ENCODE measurements at regions not wholly inside any gene's neighbourhood (a gene's known extent, or its start where the extent isn't known, plus 50 kb on each side); places are given as distances from the start of the nearest gene placed in this dataset.

- CTCF ChIA-PET: no interaction called here
- H3K18ac ChIP-seq (ENCODE audit: low read depth, low read length): no peak overlapping the region
- in situ Hi-C loops (cut with MboI; ENCODE audit: low sequenced_read_pairs): no loop called here
- no peaks in the 10 kb centered on the region for H4K20me1 ChIP-seq (ENCODE audit: insufficient read depth, low read length)
- no peak overlapping the region for H4K91ac ChIP-seq (ENCODE audit: insufficient read depth, low read depth, low read length)
- no peak overlapping the region for H3K4me3 ChIP-seq (ENCODE audit: insufficient read depth, low read depth, low read length)
- no peaks in the 10 kb centered on the region for H3K27me3 ChIP-seq (ENCODE audit: control insufficient read depth, insufficient read depth, low read length)
- TF ChIP-seq MXI1 (IDR thresholded peaks at IDR 0.05; ENCODE audit: borderline replicate concordance, low read depth, low read length) (no peak), MAFK (IDR thresholded peaks at IDR 0.05; ENCODE audit: low read depth, low read length) (no peak), CTCF (conservative IDR thresholded peaks at IDR 0.05; ENCODE audit: low read depth, low read length) (no peak), POLR2A (IDR thresholded peaks at IDR 0.05; ENCODE audit: low read depth, low read length) (no peak), MAZ (IDR thresholded peaks at IDR 0.05; ENCODE audit: borderline replicate concordance, low read depth, low read length) (no peak), FOS (IDR thresholded peaks at IDR 0.05; ENCODE audit: low read depth, low read length) (no peak), USF2 (IDR thresholded peaks at IDR 0.05; ENCODE audit: low read depth, low read length) (no peak), CEBPB (IDR thresholded peaks at IDR 0.05; ENCODE audit: low read depth, low read length) (no peak), CHD1 (IDR thresholded peaks at IDR 0.05; ENCODE audit: low read depth, low read length) (no peak)
- POLR2A ChIA-PET (ENCODE audit: unreplicated experiment): no interaction called here
- H2AFZ ChIP-seq (replicated peaks; ENCODE audit: low read length, poor library complexity): no peak overlapping the region
- intact Hi-C loops (cut with micrococcal nuclease): no loop called here
- no peak overlapping the region for H4K8ac ChIP-seq (ENCODE audit: low read depth in 2 of 2, low read length in 2 of 2)
- H2BK15ac ChIP-seq (ENCODE audit: low read depth, low read length): no peak overlapping the region
- no peak for ATAC-seq (ENCODE audit: low read depth)
- H3K27ac ChIP-seq (ENCODE audit: insufficient read depth, low read length): no peak overlapping the region
- WGBS, 2 experiments (ENCODE audit: extremely low coverage in 2 of 2, insufficient read length in 1 of 2): 40% methylated on average over 1 of the region's 1 CpG; no CpG with 5 or more reads in 1 of the 2 experiments
- H3K79me1 ChIP-seq (ENCODE audit: low read depth in 1 of 2, low read length in 2 of 2): no peaks in the 10 kb centered on the region
- no peak overlapping the region for H3K4ac ChIP-seq (ENCODE audit: low read depth, low read length)
- H3K14ac ChIP-seq (replicated peaks; ENCODE audit: low read depth, low read length): no peak overlapping the region
- DNase-seq: no peak
- H2BK120ac ChIP-seq (ENCODE audit: low read depth, low read length): no peak overlapping the region
- dilution Hi-C loops (cut with HindIII; ENCODE audit: low sequenced_read_pairs, unreplicated experiment): no loop called here
- no peak overlapping the region for H2BK20ac ChIP-seq (ENCODE audit: low read depth, low read length)
- no peak overlapping the region for H2AK5ac ChIP-seq (ENCODE audit: low read depth, low read length)
- no peaks in the 10 kb centered on the region for H3K4me1 ChIP-seq (ENCODE audit: control insufficient read depth, insufficient read depth, low read length)
- H3K23ac ChIP-seq (ENCODE audit: low read depth, low read length): no peak overlapping the region
- H3K9me3 ChIP-seq (ENCODE audit: control insufficient read depth, insufficient read depth, low read length): no peaks in the 10 kb centered on the region
- H3K4me2 ChIP-seq (ENCODE audit: low read depth, low read length): no peak overlapping the region
- H3K9ac ChIP-seq (ENCODE audit: low read depth, low read length): no peak overlapping the region
- no peaks in the 10 kb centered on the region for H3K36me3 ChIP-seq (ENCODE audit: control insufficient read depth, insufficient read depth, low read length)
- H2BK5ac ChIP-seq (ENCODE audit: low read depth, low read length, poor library complexity, severe bottlenecking): no peak overlapping the region
- H4K5ac ChIP-seq (ENCODE audit: low read depth, low read length): no peak overlapping the region
- no peak overlapping the region for H3K56ac ChIP-seq (ENCODE audit: extremely low read depth, insufficient read depth, low read length)
- H3K9me1 ChIP-seq (ENCODE audit: insufficient read depth, low read length): no peaks in the 10 kb centered on the region
- BruUV-seq (replicated peaks): no TSS peak
- H2AK9ac ChIP-seq (replicated peaks; ENCODE audit: low read depth, low read length, poor library complexity): no peak overlapping the region
Measured at GRCh38 chr13:103908911-103909310, 842.7 kb upstream of the SLC10A2 start.

Data from IMR-90 (cell line).